WTC11 (cell line): ENCODE measurements at regions not wholly inside any gene's neighbourhood (a gene's known extent, or its start where the extent isn't known, plus 50 kb on each side); places are given as distances from the start of the nearest gene placed in this dataset.

Experiments used
- ATAC-seq: fragments of 200-7000 bp; cut with Tn5 transposase; 2 replicates; pipeline ENCODE4 v1.10.0; 2021; ENCODE audit warnings: mild to moderate bottlenecking, moderate library complexity
- CTCF ChIA-PET: fragments of 300-600 bp; sonication (Branson Sonifier 250); formaldehyde crosslinking; loops from one replicate; lab custom pipeline; 2021; ENCODE audit warnings: antibody characterized with exemption; lab: Charles Lee
- POLR2A ChIA-PET: fragments of 350-600 bp; sonication (Branson Sonifier 250); formaldehyde crosslinking; loops from one replicate; lab custom pipeline; 2021; ENCODE audit warnings: antibody characterized with exemption; lab: Charles Lee
- DNase-seq: peaks from one replicate; pipeline ENCODE4 v3.0.0; 2021; ENCODE audit warnings: low spot score
- H3K27ac Mint-ChIP-seq: 2 replicates; pipeline ENCODE4 v1.8.0; 2021; ENCODE audit warnings: mixed read lengths
- H3K27me3 Mint-ChIP-seq: 2 replicates; pipeline ENCODE4 v1.8.0; 2021; ENCODE audit warnings: low read depth, mild to moderate bottlenecking, moderate library complexity, mixed read lengths
- H3K36me3 Mint-ChIP-seq: 2 replicates; pipeline ENCODE4 v1.8.0; 2021; ENCODE audit warnings: mixed read lengths
- H3K4me1 Mint-ChIP-seq: 2 replicates; pipeline ENCODE4 v1.8.0; 2022; ENCODE audit warnings: mixed read lengths
- H3K4me3 Mint-ChIP-seq: 2 replicates; pipeline ENCODE4 v1.8.0; 2021; ENCODE audit warnings: mild to moderate bottlenecking, moderate library complexity, mixed read lengths
- H3K9me3 Mint-ChIP-seq: 2 replicates; pipeline ENCODE4 v1.8.0; 2021; ENCODE audit warnings: mixed read lengths
- ATF1 ChIP-seq: sonication (generic); formaldehyde crosslinking; IDR thresholded peaks from 2 replicates; pipeline ENCODE4 v1.8.1; 2023; ENCODE audit warnings: mild to moderate bottlenecking, moderate library complexity, missing genetic modification reagents
- ATF3 ChIP-seq: sonication (generic); formaldehyde crosslinking; conservative IDR thresholded peaks from 2 replicates; pipeline ENCODE4 v1.8.1; 2022; ENCODE audit warnings: mild to moderate bottlenecking, missing genetic modification reagents
- CBFB ChIP-seq: sonication (generic); formaldehyde crosslinking; IDR thresholded peaks from 2 replicates; pipeline ENCODE4 v1.8.1; 2022; ENCODE audit warnings: mild to moderate bottlenecking, low read depth, missing genetic modification reagents
- E2F1 ChIP-seq: sonication (generic); formaldehyde crosslinking; IDR thresholded peaks from 2 replicates; pipeline ENCODE4 v1.8.0; 2022; ENCODE audit warnings: mild to moderate bottlenecking, missing genetic modification reagents
- EMX1 ChIP-seq: fragments of 250-450 bp; sonication (Bioruptor Pico); IDR thresholded peaks from 2 replicates; pipeline ENCODE4 v1.8.0; 2021; ENCODE audit warnings: mild to moderate bottlenecking
- JAZF1 ChIP-seq: fragments of 250-450 bp; sonication (Bioruptor Pico); IDR thresholded peaks from 2 replicates; pipeline ENCODE4 v1.9.0; 2021; ENCODE audit warnings: moderate library complexity, mild to moderate bottlenecking, inconsistent platforms
- JUN ChIP-seq: sonication (generic); formaldehyde crosslinking; IDR thresholded peaks from 2 replicates; pipeline ENCODE4 v1.8.0; 2023; ENCODE audit warnings: mild to moderate bottlenecking, missing genetic modification reagents
- MYBL2 ChIP-seq: sonication (generic); formaldehyde crosslinking; IDR thresholded peaks from 2 replicates; pipeline ENCODE4 v1.8.1; 2023; ENCODE audit warnings: mild to moderate bottlenecking, moderate library complexity, missing genetic modification reagents
- NFE2L1 ChIP-seq: sonication (generic); formaldehyde crosslinking; IDR thresholded peaks from 2 replicates; pipeline ENCODE4 v1.8.1; 2023; ENCODE audit warnings: missing genetic modification reagents
- RORB ChIP-seq: fragments of 250-450 bp; sonication (Bioruptor Pico); IDR thresholded peaks from 2 replicates; pipeline ENCODE4 v1.9.0; 2021; ENCODE audit warnings: mild to moderate bottlenecking
- SP1 ChIP-seq: sonication (generic); formaldehyde crosslinking; conservative IDR thresholded peaks from 2 replicates; pipeline ENCODE4 v1.8.1; 2022; ENCODE audit warnings: missing genetic modification reagents
- TP53 ChIP-seq: sonication (generic); formaldehyde crosslinking; IDR thresholded peaks from 2 replicates; pipeline ENCODE4 v1.8.1; 2023; ENCODE audit warnings: mild to moderate bottlenecking, missing genetic modification reagents
- ZNF121 ChIP-seq: sonication (generic); formaldehyde crosslinking; IDR thresholded peaks from 2 replicates; pipeline ENCODE4 v1.8.0; 2023; ENCODE audit warnings: missing genetic modification reagents
- TF ChIP-seq, protein P1 (sequence below): sonication (generic); formaldehyde crosslinking; IDR thresholded peaks from 2 replicates; pipeline ENCODE4 v1.8.1; 2023; ENCODE audit warnings: mild to moderate bottlenecking, missing genetic modification reagents, borderline replicate concordance
- TF ChIP-seq, protein P2 (sequence below): fragments of 250-450 bp; sonication (Bioruptor Pico); IDR thresholded peaks from 2 replicates; pipeline ENCODE4 v1.9.0; 2021; ENCODE audit warnings: mild to moderate bottlenecking
- TF ChIP-seq, protein P3 (sequence below): sonication (generic); formaldehyde crosslinking; IDR thresholded peaks from 2 replicates; pipeline ENCODE4 v1.8.1; 2023; ENCODE audit warnings: mild to moderate bottlenecking, moderate library complexity, missing genetic modification reagents
- TF ChIP-seq, protein P4 (sequence below): sonication (generic); formaldehyde crosslinking; IDR thresholded peaks from 2 replicates; pipeline ENCODE4 v1.8.1; 2023; ENCODE audit warnings: mild to moderate bottlenecking, missing genetic modification reagents, moderate library complexity

DNA sequence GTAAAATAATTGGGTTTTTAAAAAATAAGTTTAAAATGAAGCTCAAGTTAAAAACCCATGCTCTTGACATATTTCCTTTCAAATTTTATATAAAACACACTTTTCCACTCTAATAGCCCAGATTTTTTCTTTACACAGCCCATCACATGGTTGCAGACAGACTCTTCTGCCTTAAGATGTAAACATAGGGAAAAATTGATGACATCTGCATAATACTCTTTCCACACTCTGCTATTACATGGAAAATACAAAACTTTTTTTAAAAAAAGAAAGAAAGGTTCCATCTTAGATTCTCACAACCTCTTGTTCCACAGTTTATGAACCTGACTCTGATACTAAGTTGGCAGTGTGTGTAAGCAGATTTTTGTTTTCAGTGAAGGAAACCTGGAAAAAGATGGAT lies 120.8 kb upstream of the ZNF648 start (continued):
- TF ChIP-seq, protein P1, sequence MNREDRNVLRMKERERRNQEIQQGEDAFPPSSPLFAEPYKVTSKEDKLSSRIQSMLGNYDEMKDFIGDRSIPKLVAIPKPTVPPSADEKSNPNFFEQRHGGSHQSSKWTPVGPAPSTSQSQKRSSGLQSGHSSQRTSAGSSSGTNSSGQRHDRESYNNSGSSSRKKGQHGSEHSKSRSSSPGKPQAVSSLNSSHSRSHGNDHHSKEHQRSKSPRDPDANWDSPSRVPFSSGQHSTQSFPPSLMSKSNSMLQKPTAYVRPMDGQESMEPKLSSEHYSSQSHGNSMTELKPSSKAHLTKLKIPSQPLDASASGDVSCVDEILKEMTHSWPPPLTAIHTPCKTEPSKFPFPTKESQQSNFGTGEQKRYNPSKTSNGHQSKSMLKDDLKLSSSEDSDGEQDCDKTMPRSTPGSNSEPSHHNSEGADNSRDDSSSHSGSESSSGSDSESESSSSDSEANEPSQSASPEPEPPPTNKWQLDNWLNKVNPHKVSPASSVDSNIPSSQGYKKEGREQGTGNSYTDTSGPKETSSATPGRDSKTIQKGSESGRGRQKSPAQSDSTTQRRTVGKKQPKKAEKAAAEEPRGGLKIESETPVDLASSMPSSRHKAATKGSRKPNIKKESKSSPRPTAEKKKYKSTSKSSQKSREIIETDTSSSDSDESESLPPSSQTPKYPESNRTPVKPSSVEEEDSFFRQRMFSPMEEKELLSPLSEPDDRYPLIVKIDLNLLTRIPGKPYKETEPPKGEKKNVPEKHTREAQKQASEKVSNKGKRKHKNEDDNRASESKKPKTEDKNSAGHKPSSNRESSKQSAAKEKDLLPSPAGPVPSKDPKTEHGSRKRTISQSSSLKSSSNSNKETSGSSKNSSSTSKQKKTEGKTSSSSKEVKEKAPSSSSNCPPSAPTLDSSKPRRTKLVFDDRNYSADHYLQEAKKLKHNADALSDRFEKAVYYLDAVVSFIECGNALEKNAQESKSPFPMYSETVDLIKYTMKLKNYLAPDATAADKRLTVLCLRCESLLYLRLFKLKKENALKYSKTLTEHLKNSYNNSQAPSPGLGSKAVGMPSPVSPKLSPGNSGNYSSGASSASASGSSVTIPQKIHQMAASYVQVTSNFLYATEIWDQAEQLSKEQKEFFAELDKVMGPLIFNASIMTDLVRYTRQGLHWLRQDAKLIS (CRISPR knock-in tag): no peak
- TF ChIP-seq ZNF121 (no peak), EMX1 (CRISPR knock-in tag) (no peak), JAZF1 (CRISPR knock-in tag) (no peak), ATF1 (CRISPR knock-in tag) (no peak), JUN (CRISPR knock-in tag) (no peak), RORB (CRISPR knock-in tag) (no peak), ATF3 (CRISPR knock-in tag) (no peak)
- TF ChIP-seq, protein P2, sequence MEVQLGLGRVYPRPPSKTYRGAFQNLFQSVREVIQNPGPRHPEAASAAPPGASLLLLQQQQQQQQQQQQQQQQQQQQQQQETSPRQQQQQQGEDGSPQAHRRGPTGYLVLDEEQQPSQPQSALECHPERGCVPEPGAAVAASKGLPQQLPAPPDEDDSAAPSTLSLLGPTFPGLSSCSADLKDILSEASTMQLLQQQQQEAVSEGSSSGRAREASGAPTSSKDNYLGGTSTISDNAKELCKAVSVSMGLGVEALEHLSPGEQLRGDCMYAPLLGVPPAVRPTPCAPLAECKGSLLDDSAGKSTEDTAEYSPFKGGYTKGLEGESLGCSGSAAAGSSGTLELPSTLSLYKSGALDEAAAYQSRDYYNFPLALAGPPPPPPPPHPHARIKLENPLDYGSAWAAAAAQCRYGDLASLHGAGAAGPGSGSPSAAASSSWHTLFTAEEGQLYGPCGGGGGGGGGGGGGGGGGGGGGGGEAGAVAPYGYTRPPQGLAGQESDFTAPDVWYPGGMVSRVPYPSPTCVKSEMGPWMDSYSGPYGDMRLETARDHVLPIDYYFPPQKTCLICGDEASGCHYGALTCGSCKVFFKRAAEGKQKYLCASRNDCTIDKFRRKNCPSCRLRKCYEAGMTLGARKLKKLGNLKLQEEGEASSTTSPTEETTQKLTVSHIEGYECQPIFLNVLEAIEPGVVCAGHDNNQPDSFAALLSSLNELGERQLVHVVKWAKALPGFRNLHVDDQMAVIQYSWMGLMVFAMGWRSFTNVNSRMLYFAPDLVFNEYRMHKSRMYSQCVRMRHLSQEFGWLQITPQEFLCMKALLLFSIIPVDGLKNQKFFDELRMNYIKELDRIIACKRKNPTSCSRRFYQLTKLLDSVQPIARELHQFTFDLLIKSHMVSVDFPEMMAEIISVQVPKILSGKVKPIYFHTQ (CRISPR knock-in tag): no peak
- TF ChIP-seq, protein P3, sequence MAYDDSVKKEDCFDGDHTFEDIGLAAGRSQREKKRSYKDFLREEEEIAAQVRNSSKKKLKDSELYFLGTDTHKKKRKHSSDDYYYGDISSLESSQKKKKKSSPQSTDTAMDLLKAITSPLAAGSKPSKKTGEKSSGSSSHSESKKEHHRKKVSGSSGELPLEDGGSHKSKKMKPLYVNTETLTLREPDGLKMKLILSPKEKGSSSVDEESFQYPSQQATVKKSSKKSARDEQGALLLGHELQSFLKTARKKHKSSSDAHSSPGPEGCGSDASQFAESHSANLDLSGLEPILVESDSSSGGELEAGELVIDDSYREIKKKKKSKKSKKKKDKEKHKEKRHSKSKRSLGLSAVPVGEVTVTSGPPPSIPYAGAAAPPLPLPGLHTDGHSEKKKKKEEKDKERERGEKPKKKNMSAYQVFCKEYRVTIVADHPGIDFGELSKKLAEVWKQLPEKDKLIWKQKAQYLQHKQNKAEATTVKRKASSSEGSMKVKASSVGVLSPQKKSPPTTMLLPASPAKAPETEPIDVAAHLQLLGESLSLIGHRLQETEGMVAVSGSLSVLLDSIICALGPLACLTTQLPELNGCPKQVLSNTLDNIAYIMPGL (CRISPR knock-in tag): no peak

GRCh38 chr1:182181167-182181572 lies 119.7 kb upstream of the ZNF648 start:
- Mint-ChIP-seq H3K27ac (no peak overlapping the region), H3K36me3 (no peaks in the 10 kb centered on the region), H3K4me1 (no peaks in the 10 kb centered on the region), H3K4me3 (no peak overlapping the region), H3K9me3 (peaks cover 5% of the 10 kb centered on the region; the same call in 1 of the 2 replicates), H3K27me3 (no peaks in the 10 kb centered on the region)
- ATAC-seq (no peak), DNase-seq (no peak)
- ChIA-PET CTCF (no interaction called here), POLR2A (no interaction called here)
- TF ChIP-seq E2F1 (CRISPR knock-in tag) (no peak), TP53 (CRISPR knock-in tag) (no peak), MYBL2 (CRISPR knock-in tag) (no peak), NFE2L1 (CRISPR knock-in tag) (no peak), CBFB (CRISPR knock-in tag) (no peak), SP1 (CRISPR knock-in tag) (no peak)
- TF ChIP-seq, protein P4, sequence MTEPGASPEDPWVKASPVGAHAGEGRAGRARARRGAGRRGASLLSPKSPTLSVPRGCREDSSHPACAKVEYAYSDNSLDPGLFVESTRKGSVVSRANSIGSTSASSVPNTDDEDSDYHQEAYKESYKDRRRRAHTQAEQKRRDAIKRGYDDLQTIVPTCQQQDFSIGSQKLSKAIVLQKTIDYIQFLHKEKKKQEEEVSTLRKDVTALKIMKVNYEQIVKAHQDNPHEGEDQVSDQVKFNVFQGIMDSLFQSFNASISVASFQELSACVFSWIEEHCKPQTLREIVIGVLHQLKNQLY (CRISPR knock-in tag): no peak
